Pancreas (tissue), 10 donors: ENCODE measurements at regions not wholly inside any gene's neighbourhood (a gene's known extent, or its start where the extent isn't known, plus 50 kb on each side); places are given as distances from the start of the nearest gene placed in this dataset.

ENCODE experiments used
- ATAC-seq, 4 donors: fragments of 200-7000 bp; cut with Tn5 transposase; one replicate each; pipeline versions ENCODE4 v1.8.0 to v1.9.1; 2020; ENCODE audit warnings: mild to moderate bottlenecking in 4 of 4, moderate library complexity in 4 of 4
- DNase-seq, 6 donors: peaks; one replicate each; pipeline ENCODE4 v3.0.0-alpha.2; 2020
- FAIRE-seq: peaks from 2 replicates; lab custom pipeline; 2012; peaks lifted over from hg19 to GRCh38; lab: Jason Lieb, UNC
- H3K27ac ChIP-seq, 4 donors: fragments of 200-600 bp; sonication (generic); 1 replicate in 3 of 4; 2 replicates in 1 of 4; pipeline versions ENCODE4 v1.5.0 to v1.8.0; 2020
- H3K27me3 ChIP-seq, 4 donors: fragments of 200-600 bp; one replicate each; pipeline ENCODE4 v1.8.0; 2021
- H3K36me3 ChIP-seq, 3 donors: fragments of 200-600 bp; sonication (generic) in 1 of 3; one replicate each; pipeline versions ENCODE4 v1.5.0 to v1.8.0; 2020 to 2021
- H3K4me1 ChIP-seq, 3 donors: fragments of 200-600 bp; one replicate each; pipeline ENCODE4 v1.8.0; 2021
- H3K4me3 ChIP-seq, 4 donors: fragments of 200-600 bp; sonication (generic) in 2 of 4; one replicate each; pipeline versions ENCODE4 v1.5.0 to v1.8.0; 2020 to 2021
- H3K9me3 ChIP-seq, 4 donors: fragments of 200-600 bp; one replicate each; pipeline ENCODE4 v1.8.0; 2021
- WGBS, 2 donors: extraction: QIAGEN DNeasy Blood & Tissue Kit; methylation state at CpG; one replicate each; pipeline ENCODE4 v1.1.7; 2013; 5-methylcytosine and 5-hydroxymethylcytosine counted together
- intact Hi-C, 3 donors: fragments of 100-400 bp; cut with DNase I; formaldehyde crosslinking; loops; one replicate each; pipeline versions ENCODE4 v1.11.1 to v1.14.2; 2022
- TF ChIP-seq, protein P1 (sequence below), 4 donors: fragments of 200-600 bp; sonication (generic) in 3 of 4; IDR thresholded peaks; one replicate each; pipeline versions ENCODE4 v1.5.0 to v1.8.0; 2021; ENCODE audit warnings: antibody characterized with exemption in 4 of 4
- donor health status: healthy with polysubstance abuse.
- donor health status: DM: no; HTN: no; CAD: no; lungs with moderate emphysema.
- donor health status: DM: no; HTN: no; CAD: no.
- donor health status: control.
- donor health status: control.
- donor health status: Bipolar disorder and iron deficiency.
- donor health status: DM: yes; HTN: yes; CAD: no.
- donor health status: DM: no; HTN: no; CAD: no.
- donor health status: DM: no; HTN: no; CAD: no.
- donor health status: DM: yes; HTN: yes; CAD: no.

DNA sequence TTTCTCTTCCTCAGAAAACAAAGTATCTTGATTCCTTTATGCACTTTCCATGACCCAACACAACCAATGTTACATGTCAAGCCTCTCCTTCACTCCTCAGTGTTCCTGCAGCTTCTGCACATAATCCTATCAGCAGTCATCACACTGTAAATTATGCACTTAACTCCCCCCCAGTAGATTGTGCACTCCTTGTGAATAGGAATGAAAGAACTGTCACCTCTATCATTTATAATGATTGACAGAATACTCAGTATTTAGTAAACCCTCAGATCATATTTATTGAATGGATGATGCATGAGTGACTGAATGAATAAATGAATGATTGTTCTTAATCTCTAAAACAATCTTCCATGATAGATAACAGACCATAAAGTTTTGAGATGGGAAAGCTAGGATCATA lies 253.3 kb downstream of the HS3ST1 start:
- TF ChIP-seq, protein P1, sequence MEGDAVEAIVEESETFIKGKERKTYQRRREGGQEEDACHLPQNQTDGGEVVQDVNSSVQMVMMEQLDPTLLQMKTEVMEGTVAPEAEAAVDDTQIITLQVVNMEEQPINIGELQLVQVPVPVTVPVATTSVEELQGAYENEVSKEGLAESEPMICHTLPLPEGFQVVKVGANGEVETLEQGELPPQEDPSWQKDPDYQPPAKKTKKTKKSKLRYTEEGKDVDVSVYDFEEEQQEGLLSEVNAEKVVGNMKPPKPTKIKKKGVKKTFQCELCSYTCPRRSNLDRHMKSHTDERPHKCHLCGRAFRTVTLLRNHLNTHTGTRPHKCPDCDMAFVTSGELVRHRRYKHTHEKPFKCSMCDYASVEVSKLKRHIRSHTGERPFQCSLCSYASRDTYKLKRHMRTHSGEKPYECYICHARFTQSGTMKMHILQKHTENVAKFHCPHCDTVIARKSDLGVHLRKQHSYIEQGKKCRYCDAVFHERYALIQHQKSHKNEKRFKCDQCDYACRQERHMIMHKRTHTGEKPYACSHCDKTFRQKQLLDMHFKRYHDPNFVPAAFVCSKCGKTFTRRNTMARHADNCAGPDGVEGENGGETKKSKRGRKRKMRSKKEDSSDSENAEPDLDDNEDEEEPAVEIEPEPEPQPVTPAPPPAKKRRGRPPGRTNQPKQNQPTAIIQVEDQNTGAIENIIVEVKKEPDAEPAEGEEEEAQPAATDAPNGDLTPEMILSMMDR (IDR thresholded peaks at IDR 0.05): no peak
- H3K27me3 ChIP-seq: no peaks in the 10 kb centered on the region
- H3K4me1 ChIP-seq: no peaks in the 10 kb centered on the region
- H3K4me3 ChIP-seq: no peak overlapping the region
- H3K27ac ChIP-seq: no peak overlapping the region
- intact Hi-C loops: no loop called here
- FAIRE-seq (no peak), DNase-seq (no peak), ATAC-seq (no peak)
- H3K9me3 ChIP-seq: no peaks in the 10 kb centered on the region
- no peaks in the 10 kb centered on the region for H3K36me3 ChIP-seq

DNA sequence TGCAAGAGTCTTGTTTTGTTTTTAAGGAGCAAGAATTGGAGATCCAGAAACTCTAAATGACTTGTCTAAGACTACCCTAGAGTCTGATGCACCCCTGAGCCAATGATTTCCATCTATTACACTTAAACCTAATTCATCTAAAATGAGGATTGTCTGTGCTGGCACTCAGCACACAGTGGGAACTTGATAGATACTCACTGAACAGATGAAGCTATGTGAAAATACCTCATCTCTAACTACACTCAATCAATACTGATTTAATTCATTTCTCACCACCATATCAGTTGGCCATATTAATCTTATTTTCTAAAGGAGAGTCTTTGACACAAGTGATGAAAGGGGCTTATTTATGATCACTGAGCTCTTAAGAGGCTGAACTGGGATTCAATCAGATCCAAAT lies 262.1 kb downstream of the HS3ST1 start:
- no peaks in the 10 kb centered on the region for H3K4me1 ChIP-seq
- no peak overlapping the region for H3K4me3 ChIP-seq
- TF ChIP-seq, protein P1 (IDR thresholded peaks at IDR 0.05): no peak
- ATAC-seq (no peak), FAIRE-seq (no peak), DNase-seq (no peak)
- no peaks in the 10 kb centered on the region for H3K27me3 ChIP-seq
- H3K36me3 ChIP-seq: no peaks in the 10 kb centered on the region
- intact Hi-C loops: no loop called here
- H3K9me3 ChIP-seq: no peaks in the 10 kb centered on the region
- no peak overlapping the region for H3K27ac ChIP-seq

DNA sequence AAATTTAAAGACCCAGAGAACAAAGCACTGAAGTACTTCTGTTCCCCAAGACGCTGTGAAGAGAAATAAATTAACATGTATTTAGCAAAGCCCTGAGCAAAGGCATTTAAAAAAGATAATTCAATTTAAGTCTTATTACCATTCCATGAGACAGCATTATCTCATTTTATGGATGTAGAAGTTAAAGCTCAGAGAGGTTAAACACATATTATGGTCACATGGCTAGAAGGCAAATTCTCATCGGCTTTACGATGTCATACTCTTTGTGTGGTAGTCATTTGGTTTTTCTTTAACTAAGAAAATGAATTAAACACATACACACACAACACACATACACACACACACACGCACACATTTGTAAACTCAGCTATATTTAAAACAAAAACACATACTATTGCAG lies 262.7 kb downstream of the HS3ST1 start:
- DNase-seq: no peak
- intact Hi-C loops: no loop called here
- 45 to 57% methylated on average over 4 of the region's 4 CpGs for WGBS, 2 donors
- TF ChIP-seq, protein P1 (IDR thresholded peaks at IDR 0.05): no peak
- no peaks in the 10 kb centered on the region for H3K9me3 ChIP-seq
- H3K27ac ChIP-seq: no peak overlapping the region
- no peak overlapping the region for H3K4me3 ChIP-seq
- H3K27me3 ChIP-seq: no peaks in the 10 kb centered on the region
- H3K36me3 ChIP-seq: no peaks in the 10 kb centered on the region
- no peak for FAIRE-seq
- no peaks in the 10 kb centered on the region for H3K4me1 ChIP-seq
- no peak for ATAC-seq

DNA sequence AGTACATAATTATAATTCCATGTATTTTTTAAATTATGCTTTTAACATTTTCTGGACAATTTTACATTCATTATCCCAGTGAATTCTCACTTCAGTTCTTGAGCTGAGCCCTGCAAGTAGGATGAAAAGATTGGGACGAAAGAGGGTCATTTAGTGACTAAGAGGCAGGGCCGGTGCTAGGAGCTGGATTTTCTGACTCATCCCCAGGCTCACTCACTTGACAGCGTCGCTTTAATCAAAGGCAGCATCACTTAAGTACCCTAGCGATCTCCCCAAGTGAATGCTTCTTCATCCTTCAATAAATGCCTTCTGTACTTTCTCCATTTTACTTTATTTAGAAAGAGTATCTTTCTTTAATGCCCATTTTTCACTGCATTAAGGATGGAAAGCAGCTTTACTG lies 263.6 kb downstream of the HS3ST1 start:
- no peak for ATAC-seq
- no peaks in the 10 kb centered on the region for H3K27me3 ChIP-seq
- no peak for DNase-seq
- TF ChIP-seq, protein P1 (IDR thresholded peaks at IDR 0.05): no peak
- FAIRE-seq: no peak
- no peak overlapping the region for H3K4me3 ChIP-seq
- H3K36me3 ChIP-seq: no peaks in the 10 kb centered on the region
- WGBS, 2 donors: 50 to 52% methylated on average over 5 of the region's 5 CpGs
- no peaks in the 10 kb centered on the region for H3K4me1 ChIP-seq
- H3K9me3 ChIP-seq: no peaks in the 10 kb centered on the region
- intact Hi-C loops: no loop called here
- no peak overlapping the region for H3K27ac ChIP-seq

DNA sequence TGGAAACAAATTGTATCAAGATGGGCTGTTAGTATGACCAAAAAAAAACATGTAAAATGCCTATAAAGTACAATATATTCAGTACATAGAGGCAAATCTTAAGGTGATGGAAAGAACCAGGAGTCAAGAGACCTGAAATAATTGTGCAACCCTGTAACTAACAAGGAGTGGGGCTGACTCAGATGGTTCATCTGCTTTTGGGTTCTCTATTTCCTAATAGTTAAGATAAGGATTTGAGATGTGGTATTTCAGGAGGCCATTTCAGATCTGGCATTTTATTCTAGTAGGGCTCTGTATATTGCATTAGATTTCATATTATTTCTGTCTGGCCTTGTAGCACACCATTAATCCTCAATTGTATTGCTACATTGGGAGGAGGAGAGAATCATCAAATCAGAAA lies 268.4 kb downstream of the HS3ST1 start:
- TF ChIP-seq, protein P1 (IDR thresholded peaks at IDR 0.05): no peak
- no peak for DNase-seq
- H3K9me3 ChIP-seq: no peaks in the 10 kb centered on the region
- H3K4me3 ChIP-seq: no peak overlapping the region
- no peaks in the 10 kb centered on the region for H3K4me1 ChIP-seq
- no peak overlapping the region for H3K27ac ChIP-seq
- no peaks in the 10 kb centered on the region for H3K36me3 ChIP-seq
- no peak for FAIRE-seq
- ATAC-seq: no peak
- intact Hi-C loops: no loop called here
- H3K27me3 ChIP-seq: no peaks in the 10 kb centered on the region
